ENCODE measurements at regions not wholly inside any gene's neighbourhood (a gene's known extent, or its start where the extent isn't known, plus 50 kb on each side); places are given as distances from the start of the nearest gene placed in this dataset.
A peak's percentile ranks its signal among the peaks of the same experiment; 100 is the strongest.

GRCh38 chr5:56350597-56351170 is 117.6 kb upstream of the ANKRD55 start:
- TF ChIP-seq TBP (CRISPR knock-in tag; IDR thresholded peaks at IDR 0.05), result no peak
- no peak for TF ChIP-seq MAFF (IDR thresholded peaks at IDR 0.05; ENCODE audit: low read depth, low read length)
- TF ChIP-seq DMTF1 (CRISPR knock-in tag; IDR thresholded peaks at IDR 0.05), result no peak
- TF ChIP-seq STAT6 (CRISPR knock-in tag; IDR thresholded peaks at IDR 0.05; ENCODE audit: borderline replicate concordance), result 0 out of 2 replicates have a peak, but pooled peaks have one; percentile 71
- peak; percentile 57; the same call in 1 of the 2 replicates for TF ChIP-seq RXRB (CRISPR knock-in tag; IDR thresholded peaks at IDR 0.05; ENCODE audit: borderline replicate concordance)
- TF ChIP-seq REST (IDR thresholded peaks at IDR 0.05; ENCODE audit: borderline replicate concordance in 1 of 2, low read depth in 1 of 2, low read length in 2 of 2), result no peak
- TF ChIP-seq MTA3 (CRISPR knock-in tag; IDR thresholded peaks at IDR 0.05), result no peak
- no peak for TF ChIP-seq ZBTB8A (CRISPR knock-in tag; IDR thresholded peaks at IDR 0.05; ENCODE audit: borderline replicate concordance, low read depth)
- no peak for TF ChIP-seq AHR (CRISPR knock-in tag; IDR thresholded peaks at IDR 0.05)
- TF ChIP-seq NFYB (CRISPR knock-in tag; IDR thresholded peaks at IDR 0.05), result no peak
- no peak for TF ChIP-seq MZF1 (CRISPR knock-in tag; IDR thresholded peaks at IDR 0.05; ENCODE audit: borderline replicate concordance)

All from HepG2 (cell line).